IPS-20b (cell line): ENCODE measurements at regions not wholly inside any gene's neighbourhood (a gene's known extent, or its start where the extent isn't known, plus 50 kb on each side); places are given as distances from the start of the nearest gene placed in this dataset.

Source experiments
- H3K27ac ChIP-seq: one replicate; pipeline ENCODE4 v1.5.1; 2013; ENCODE audit warnings: low read length
- H3K27me3 ChIP-seq: 2 replicates; pipeline ENCODE4 v1.6.1; 2013; ENCODE audit warnings: mild to moderate bottlenecking, low read length, inconsistent platforms; ENCODE audit not compliant: insufficient read depth
- H3K36me3 ChIP-seq: 2 replicates; pipeline ENCODE4 v1.6.1; 2013; ENCODE audit warnings: low read depth, mild to moderate bottlenecking, inconsistent platforms, low read length, moderate library complexity; ENCODE audit not compliant: insufficient read depth
- H3K4me1 ChIP-seq: 2 replicates; pipeline ENCODE4 v1.6.1; 2013; ENCODE audit warnings: mild to moderate bottlenecking, control low read depth, inconsistent platforms, low read length, moderate library complexity; ENCODE audit not compliant: insufficient read depth
- H3K4me3 ChIP-seq: 2 replicates; pipeline ENCODE4 v1.5.1; 2013; ENCODE audit warnings: mild to moderate bottlenecking, low read length, inconsistent platforms
- H3K9ac ChIP-seq: 2 replicates; pipeline ENCODE4 v1.6.1; 2013; ENCODE audit warnings: low read depth, mild to moderate bottlenecking, inconsistent platforms, low read length, moderate library complexity
- H3K9me3 ChIP-seq: 2 replicates; pipeline ENCODE4 v1.6.1; 2013; ENCODE audit warnings: mild to moderate bottlenecking, low read depth, low read length, inconsistent platforms; ENCODE audit not compliant: insufficient read depth

DNA sequence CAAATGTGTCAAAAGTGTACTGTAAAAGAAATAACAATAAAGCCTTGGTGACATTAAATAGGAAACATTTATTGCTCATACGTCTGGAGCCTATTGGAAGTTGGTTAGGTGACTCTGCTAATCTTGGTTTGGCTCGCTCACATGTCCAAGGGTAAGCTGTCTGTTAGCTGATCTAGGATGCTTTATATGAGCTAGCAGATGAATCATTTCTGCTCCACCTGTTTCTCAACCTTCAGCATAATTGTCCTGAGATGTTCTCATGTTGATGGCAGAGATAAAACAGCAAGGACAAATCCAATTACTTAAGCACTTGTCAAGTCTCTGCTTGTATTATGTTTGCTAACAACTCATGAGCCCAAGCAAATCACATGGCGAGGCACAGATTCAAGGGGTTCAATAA, 56.0 kb upstream of the CD53 start:
- no peaks in the 10 kb centered on the region for H3K9me3 ChIP-seq
- no peaks in the 10 kb centered on the region for H3K36me3 ChIP-seq
- H3K27ac ChIP-seq, result no peak overlapping the region
- H3K4me3 ChIP-seq, result no peak overlapping the region
- no peaks in the 10 kb centered on the region for H3K4me1 ChIP-seq
- no peak overlapping the region for H3K9ac ChIP-seq
- H3K27me3 ChIP-seq, result peaks cover 13% of the 10 kb centered on the region

DNA sequence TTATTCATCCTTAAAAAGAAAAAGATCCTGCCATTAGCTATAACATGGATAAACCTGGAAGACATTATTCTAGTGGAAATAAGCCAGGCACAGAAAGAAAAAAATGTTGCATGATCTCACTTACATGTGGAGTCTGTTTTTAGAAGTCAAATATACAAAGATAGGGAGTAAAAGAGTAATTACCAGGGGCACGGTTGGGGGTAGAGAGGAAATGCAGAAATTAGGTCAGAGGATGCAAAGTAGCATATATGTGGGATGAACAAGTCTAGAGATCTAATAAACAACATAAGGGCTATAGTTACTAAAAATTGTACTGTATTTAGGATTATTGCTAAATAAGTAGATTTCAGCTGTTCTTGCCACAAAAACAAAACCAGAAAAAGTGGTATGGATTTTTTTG, 61.4 kb upstream of the CD53 start:
- Histone ChIP-seq H3K9ac (no peak overlapping the region), H3K4me3 (no peak overlapping the region), H3K27me3 (peaks cover 13% of the 10 kb centered on the region), H3K36me3 (no peaks in the 10 kb centered on the region), H3K9me3 (no peaks in the 10 kb centered on the region), H3K27ac (no peak overlapping the region), H3K4me1 (no peaks in the 10 kb centered on the region)

DNA sequence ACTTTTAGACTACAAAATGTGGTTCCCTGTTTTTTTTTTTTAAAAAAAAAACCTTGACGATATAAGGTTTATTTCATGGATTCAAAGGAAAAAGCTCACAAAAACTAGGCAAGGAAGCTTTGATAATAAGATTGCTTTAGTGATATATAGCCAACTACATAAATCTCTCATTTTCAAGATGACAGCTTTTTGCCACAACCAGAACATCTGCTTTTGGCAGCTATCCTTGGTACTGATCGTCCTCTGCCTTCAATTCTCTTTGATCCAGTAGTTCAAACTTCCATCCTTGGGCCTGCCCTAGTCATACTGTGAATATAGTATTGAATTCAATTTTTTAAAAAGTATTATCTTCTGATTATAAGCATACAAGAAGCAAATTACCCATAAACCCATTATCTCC, 72.9 kb upstream of the CD53 start:
- no peaks in the 10 kb centered on the region for H3K27me3 ChIP-seq
- H3K4me1 ChIP-seq, result no peaks in the 10 kb centered on the region
- H3K4me3 ChIP-seq, result no peak overlapping the region
- H3K36me3 ChIP-seq, result no peaks in the 10 kb centered on the region
- no peak overlapping the region for H3K9ac ChIP-seq
- no peak overlapping the region for H3K27ac ChIP-seq
- H3K9me3 ChIP-seq, result no peaks in the 10 kb centered on the region

DNA sequence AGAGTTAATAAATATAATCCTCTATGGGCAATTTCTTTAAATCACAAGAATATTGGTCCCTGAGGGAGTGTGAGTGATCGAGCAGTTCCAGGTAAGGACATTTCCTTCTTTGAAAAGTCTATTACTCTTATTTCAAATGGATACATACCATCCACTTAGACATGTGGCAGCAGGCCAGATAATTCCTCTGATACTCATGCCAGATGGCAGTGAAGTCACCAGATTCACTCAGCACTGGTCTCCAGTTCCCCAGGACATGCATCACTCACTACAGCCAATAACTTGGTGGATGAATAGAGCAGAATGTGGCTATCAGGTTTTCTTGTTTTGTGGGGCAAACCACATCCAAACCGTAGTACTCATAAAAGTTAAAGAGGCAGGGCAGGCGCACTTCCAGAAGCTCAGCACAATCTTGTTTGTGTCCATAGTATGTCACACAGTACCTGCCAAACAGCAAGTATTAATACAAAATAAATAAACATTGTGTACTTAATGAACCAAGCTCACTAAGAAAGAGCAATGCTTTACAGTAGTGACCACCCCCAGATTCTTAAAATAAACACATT, 74.2 kb upstream of the CD53 start:
- no peaks in the 10 kb centered on the region for H3K36me3 ChIP-seq
- no peak overlapping the region for H3K4me3 ChIP-seq
- no peak overlapping the region for H3K9ac ChIP-seq
- no peak overlapping the region for H3K27ac ChIP-seq
- H3K4me1 ChIP-seq, result no peaks in the 10 kb centered on the region
- no peaks in the 10 kb centered on the region for H3K27me3 ChIP-seq
- no peaks in the 10 kb centered on the region for H3K9me3 ChIP-seq

DNA sequence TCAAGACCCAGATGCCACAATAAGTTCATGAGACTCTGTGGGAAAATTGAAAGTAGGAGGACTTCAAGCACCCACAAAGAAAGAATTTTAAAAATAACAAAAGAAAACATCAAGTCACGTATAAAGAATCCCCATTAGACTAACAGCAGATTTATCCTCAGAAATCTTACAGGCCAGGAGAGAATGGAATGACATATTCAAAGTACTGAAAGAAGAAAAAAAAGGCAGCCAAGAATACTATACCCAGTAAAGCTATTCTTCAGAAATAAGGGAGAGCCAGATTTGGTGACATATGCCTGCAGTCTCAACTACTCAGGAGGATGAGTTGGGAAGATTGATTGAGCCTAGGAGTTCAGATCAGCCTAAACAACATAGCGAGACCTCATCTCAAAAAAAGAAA, 84.3 kb upstream of the CD53 start:
- H3K4me1 ChIP-seq, result no peaks in the 10 kb centered on the region
- H3K36me3 ChIP-seq, result no peaks in the 10 kb centered on the region
- peaks cover 6% of the 10 kb centered on the region; the same call in 1 of the 2 replicates for H3K9me3 ChIP-seq
- H3K27me3 ChIP-seq, result no peaks in the 10 kb centered on the region; the same call in 1 of the 2 replicates
- H3K27ac ChIP-seq, result no peak overlapping the region
- H3K9ac ChIP-seq, result no peak overlapping the region
- H3K4me3 ChIP-seq, result no peak overlapping the region

DNA sequence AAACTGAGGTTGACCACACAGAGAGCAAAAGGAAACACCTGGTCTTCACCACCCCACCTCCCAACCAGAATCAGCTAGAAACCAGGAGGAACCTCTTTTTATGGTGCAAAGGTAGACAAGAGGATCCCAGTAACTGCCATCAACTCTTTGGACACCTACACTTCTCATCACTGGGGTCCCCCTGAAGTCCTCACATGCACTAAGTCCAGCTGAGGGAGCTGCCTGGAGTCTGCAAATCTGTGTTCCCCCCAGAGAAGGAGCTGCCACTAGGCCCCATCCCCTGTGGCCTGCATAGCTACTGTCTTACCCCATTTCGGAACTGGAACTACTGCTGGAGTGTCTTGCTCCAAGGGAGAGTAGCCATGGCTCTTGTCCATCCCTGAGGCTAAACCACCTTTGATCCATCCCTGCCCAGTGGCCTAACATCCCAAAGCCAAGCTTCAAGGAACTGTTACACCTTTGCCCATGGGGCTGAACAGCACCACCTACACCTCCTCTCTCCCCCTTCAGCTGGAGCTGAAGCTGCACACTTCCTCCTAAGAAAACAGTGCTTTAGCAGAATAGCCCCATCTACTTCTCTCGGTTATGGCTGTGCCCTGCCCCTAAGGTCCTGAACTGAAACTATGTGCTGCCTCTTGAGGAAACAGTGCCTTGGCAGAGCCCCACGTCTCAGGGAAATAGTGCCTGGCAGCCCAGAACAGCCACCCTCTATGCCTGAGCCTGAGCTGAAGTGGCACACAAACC, 85.4 kb upstream of the CD53 start:
- Histone ChIP-seq H3K4me1 (no peaks in the 10 kb centered on the region), H3K27ac (no peak overlapping the region), H3K4me3 (no peak overlapping the region), H3K9ac (no peak overlapping the region), H3K36me3 (no peaks in the 10 kb centered on the region), H3K9me3 (peaks cover 6% of the 10 kb centered on the region; the same call in 1 of the 2 replicates), H3K27me3 (no peaks in the 10 kb centered on the region; the same call in 1 of the 2 replicates)

DNA sequence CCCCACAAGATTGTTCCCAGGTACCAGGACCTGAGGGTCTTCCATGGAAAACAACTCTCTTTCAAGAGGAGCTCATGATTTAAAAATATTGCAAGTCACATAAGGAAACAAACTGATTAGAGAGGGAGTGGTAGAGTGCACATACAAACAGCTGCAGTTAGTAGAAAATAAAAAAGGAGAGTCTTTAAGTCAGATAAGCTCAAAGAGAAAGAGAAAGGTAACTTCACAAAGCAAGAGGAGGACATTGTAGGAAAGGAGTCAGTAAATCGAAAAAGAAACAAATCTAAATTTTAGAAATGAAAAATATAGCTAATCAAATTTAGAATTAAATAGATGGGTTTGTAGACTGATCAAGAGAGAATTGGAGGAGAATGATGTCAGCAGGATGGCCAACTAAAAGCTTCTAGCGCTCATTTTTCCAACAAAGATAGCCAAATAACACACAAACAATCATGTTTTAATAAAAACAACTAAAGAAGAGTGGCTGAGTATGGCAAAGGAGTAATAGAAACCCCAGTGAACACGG, 86.1 kb upstream of the CD53 start:
- Histone ChIP-seq H3K4me3 (no peak overlapping the region), H3K9ac (no peak overlapping the region), H3K4me1 (no peaks in the 10 kb centered on the region), H3K27me3 (no peaks in the 10 kb centered on the region; the same call in 1 of the 2 replicates), H3K36me3 (no peaks in the 10 kb centered on the region), H3K9me3 (peaks cover 6% of the 10 kb centered on the region; the same call in 1 of the 2 replicates), H3K27ac (no peak overlapping the region)

DNA sequence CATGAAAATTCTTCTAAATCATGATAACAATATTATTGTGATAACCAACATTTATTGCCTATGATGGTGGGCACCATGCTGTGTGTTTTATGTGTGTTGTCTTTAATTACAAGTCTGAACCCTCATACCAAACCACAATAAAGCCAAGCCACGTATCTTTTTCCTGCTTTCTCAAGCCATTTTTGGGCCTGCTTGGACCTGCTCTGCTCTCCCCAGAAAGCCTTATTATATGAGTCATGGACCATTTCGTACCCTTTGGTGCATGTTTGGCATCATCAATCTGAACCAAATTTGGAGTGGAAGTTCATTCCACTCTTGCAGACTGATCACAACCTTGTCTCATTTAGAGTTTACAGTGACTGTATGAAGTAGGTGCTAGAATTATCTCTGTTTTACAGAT, 87.3 kb upstream of the CD53 start:
- H3K36me3 ChIP-seq, result no peaks in the 10 kb centered on the region
- no peak overlapping the region for H3K4me3 ChIP-seq
- H3K27me3 ChIP-seq, result no peaks in the 10 kb centered on the region; the same call in none of the 2 replicates
- no peaks in the 10 kb centered on the region; the same call in 1 of the 2 replicates for H3K4me1 ChIP-seq
- peaks cover 6% of the 10 kb centered on the region; the same call in 1 of the 2 replicates for H3K9me3 ChIP-seq
- no peak overlapping the region for H3K27ac ChIP-seq
- no peak overlapping the region for H3K9ac ChIP-seq

DNA sequence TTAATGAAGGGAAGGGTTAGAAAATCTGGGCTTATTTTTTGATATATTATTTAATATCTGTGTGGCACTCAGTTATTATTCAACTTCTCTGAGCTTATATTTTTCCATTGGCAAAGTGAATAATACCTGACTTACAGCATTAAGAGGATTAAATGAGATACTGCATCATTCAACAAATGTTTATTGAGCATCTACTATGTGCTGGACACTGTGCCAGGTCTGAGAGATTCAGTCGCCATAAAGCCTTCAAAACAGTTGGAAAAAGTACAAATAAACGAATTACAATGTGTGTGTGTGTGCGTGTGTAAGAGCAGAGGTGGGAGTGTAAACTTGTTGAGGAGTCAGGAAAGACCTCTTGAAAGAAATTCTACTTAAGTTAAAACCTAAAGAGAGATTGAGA, 87.9 kb upstream of the CD53 start:
- Histone ChIP-seq H3K27ac (no peak overlapping the region), H3K27me3 (peaks cover 5% of the 10 kb centered on the region), H3K9ac (no peak overlapping the region), H3K4me1 (peaks cover 3% of the 10 kb centered on the region; the same call in 1 of the 2 replicates), H3K9me3 (peaks cover 6% of the 10 kb centered on the region; the same call in 1 of the 2 replicates), H3K4me3 (no peak overlapping the region), H3K36me3 (no peaks in the 10 kb centered on the region)

DNA sequence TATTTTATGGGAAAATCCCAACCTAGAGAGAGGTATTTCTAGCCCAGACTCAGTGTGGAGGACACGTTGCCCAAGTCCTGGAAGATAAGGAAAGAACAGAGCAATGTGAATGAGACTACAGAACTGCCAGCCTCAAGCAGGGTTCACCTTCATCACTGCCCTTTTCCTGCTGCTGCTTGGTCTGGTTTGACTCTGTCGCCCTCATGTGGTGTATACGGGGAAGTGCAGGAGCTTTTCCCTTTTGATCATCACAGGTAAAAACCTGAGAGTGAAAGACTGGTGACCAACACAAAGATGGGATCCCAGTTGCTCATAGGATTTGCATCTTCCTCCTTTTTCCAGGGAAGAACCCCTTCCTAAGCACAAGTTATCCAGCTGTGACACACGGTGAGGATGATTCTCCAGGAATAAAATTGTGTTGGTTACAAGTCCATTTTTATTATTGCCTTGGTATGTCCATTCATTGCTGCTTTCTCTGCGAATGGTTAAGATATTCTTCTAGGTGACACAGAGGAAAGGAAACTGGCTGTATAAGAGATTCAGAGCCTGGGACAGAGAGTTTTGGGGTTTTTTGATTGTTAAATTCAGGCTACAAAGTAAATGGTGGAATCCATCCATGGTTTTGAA, 89.5 kb upstream of the CD53 start:
- Histone ChIP-seq H3K27ac (no peak overlapping the region), H3K9me3 (peaks cover 3% of the 10 kb centered on the region; the same call in 1 of the 2 replicates)

DNA sequence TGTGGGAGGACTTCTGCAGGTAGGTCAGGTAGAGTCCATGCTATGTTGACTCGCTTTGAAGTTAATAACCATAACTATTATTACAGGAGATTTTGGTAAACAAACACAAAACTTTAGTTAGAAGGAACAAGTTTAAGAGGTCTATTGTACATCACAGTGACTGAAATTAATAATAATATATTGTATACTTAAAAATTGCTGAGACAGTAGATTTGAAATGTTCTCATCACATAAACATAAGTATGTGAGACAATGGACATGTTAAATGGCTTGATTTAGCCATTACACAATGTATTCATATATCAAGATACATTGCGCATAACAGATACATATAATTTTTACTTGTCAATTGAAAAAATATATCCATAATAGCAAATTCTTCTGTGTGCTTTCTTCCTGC, 91.4 kb upstream of the CD53 start:
- H3K27ac ChIP-seq, result no peak overlapping the region
- H3K9me3 ChIP-seq, result no peaks in the 10 kb centered on the region
- H3K4me3 ChIP-seq, result no peak overlapping the region
- H3K9ac ChIP-seq, result no peak overlapping the region
- peaks cover 19% of the 10 kb centered on the region for H3K27me3 ChIP-seq
- peaks cover 3% of the 10 kb centered on the region; the same call in 1 of the 2 replicates for H3K4me1 ChIP-seq
- H3K36me3 ChIP-seq, result no peaks in the 10 kb centered on the region

More for the DNA sequence above, 89.5 kb upstream of the CD53 start:
- peaks cover 19% of the 10 kb centered on the region for H3K27me3 ChIP-seq
- no peak overlapping the region for H3K4me3 ChIP-seq
- H3K36me3 ChIP-seq, result no peaks in the 10 kb centered on the region
- H3K9ac ChIP-seq, result no peak overlapping the region
- peaks cover 3% of the 10 kb centered on the region; the same call in 1 of the 2 replicates for H3K4me1 ChIP-seq
